ENCODE measurements at regions not wholly inside any gene's neighbourhood (a gene's known extent, or its start where the extent isn't known, plus 50 kb on each side); places are given as distances from the start of the nearest gene placed in this dataset.
A peak's percentile ranks its signal among the peaks of the same experiment; 100 is the strongest.

DNA sequence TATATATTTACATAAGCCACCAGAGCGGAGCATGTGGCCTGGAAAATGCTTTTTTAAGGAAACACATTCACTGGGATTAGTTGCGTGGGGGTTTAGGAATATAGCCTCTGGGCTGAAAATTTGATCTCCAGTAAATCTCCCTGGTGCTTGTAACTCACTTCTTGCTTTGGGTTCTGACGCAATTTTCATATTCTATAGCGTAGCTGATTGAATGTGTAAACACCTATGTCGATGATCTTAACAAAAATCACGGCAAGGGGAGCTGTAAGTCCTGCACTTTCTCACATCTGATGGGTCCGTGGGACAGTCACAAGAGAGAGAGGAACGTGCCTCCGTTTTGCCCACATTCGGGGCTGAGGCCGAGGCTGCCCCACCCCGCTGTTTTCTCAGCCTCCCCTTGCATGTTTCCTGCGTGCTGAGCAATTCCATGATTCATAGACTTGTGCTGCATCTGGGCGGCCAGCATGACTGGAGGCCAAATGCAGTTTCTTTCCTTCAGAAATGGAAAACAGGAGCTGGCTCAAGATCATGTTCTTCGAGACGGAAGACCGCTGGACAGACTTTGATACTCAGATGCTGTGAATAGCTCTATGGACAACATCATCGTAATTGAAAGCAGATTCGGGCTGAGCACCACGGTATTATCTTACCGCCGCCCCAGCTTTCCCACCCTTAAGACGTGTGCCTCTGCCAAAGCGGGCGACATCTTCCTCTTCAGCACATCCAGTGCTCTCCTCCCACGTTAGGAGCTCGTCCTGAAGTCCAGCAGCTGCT, 109.2 kb downstream of the TMEM18 start:
- DNase-seq (ENCODE audit: low read depth): no peak
- H3K9ac ChIP-seq (ENCODE audit: low read length): peak overlapping the region; percentile 26
- H2AFZ ChIP-seq (ENCODE audit: low read depth, low read length): peak overlapping the region; percentile 47
- Mint-ChIP-seq H3K27ac (ENCODE audit: unreplicated experiment) (no peak overlapping the region), H3K4me3 (ENCODE audit: unreplicated experiment) (no peak overlapping the region), H3K9me3 (ENCODE audit: unreplicated experiment) (peaks cover 2% of the 10 kb centered on the region), H3K36me3 (ENCODE audit: low read depth, unreplicated experiment) (no peaks in the 10 kb centered on the region), H3K4me1 (ENCODE audit: low read depth, unreplicated experiment) (no peaks in the 10 kb centered on the region), H3K27me3 (ENCODE audit: low read depth, unreplicated experiment) (peaks cover 28% of the 10 kb centered on the region)
- H4K20me1 ChIP-seq (ENCODE audit: insufficient read depth, low read length): no peaks in the 10 kb centered on the region
- FAIRE-seq: no peak
- H3K4me2 ChIP-seq (ENCODE audit: low read length): peak overlapping the region; percentile 70
- TF ChIP-seq EZH2 (IDR thresholded peaks at IDR 0.05; ENCODE audit: insufficient read depth, low read length): no peak
- TF ChIP-seq, protein P1, sequence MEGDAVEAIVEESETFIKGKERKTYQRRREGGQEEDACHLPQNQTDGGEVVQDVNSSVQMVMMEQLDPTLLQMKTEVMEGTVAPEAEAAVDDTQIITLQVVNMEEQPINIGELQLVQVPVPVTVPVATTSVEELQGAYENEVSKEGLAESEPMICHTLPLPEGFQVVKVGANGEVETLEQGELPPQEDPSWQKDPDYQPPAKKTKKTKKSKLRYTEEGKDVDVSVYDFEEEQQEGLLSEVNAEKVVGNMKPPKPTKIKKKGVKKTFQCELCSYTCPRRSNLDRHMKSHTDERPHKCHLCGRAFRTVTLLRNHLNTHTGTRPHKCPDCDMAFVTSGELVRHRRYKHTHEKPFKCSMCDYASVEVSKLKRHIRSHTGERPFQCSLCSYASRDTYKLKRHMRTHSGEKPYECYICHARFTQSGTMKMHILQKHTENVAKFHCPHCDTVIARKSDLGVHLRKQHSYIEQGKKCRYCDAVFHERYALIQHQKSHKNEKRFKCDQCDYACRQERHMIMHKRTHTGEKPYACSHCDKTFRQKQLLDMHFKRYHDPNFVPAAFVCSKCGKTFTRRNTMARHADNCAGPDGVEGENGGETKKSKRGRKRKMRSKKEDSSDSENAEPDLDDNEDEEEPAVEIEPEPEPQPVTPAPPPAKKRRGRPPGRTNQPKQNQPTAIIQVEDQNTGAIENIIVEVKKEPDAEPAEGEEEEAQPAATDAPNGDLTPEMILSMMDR (IDR thresholded peaks at IDR 0.05; ENCODE audit: insufficient read depth, low read depth, low read length): no peak
- H3K36me3 ChIP-seq (ENCODE audit: insufficient read depth, low read length): no peaks in the 10 kb centered on the region
- H3K79me2 ChIP-seq (ENCODE audit: insufficient read depth, low read length): no peaks in the 10 kb centered on the region
- H3K4me3 ChIP-seq (ENCODE audit: insufficient read depth, low read depth, low read length): peak overlapping the region; percentile 15
- H3K27ac ChIP-seq (ENCODE audit: low read depth, low read length): no peak overlapping the region
- no peaks in the 10 kb centered on the region for H3K4me1 ChIP-seq (ENCODE audit: insufficient read depth, low read length)
- H3K9me3 ChIP-seq (ENCODE audit: insufficient read depth, low read depth, low read length): no peaks in the 10 kb centered on the region
- no peaks in the 10 kb centered on the region for H3K27me3 ChIP-seq (ENCODE audit: insufficient read depth, low read length)

DNA sequence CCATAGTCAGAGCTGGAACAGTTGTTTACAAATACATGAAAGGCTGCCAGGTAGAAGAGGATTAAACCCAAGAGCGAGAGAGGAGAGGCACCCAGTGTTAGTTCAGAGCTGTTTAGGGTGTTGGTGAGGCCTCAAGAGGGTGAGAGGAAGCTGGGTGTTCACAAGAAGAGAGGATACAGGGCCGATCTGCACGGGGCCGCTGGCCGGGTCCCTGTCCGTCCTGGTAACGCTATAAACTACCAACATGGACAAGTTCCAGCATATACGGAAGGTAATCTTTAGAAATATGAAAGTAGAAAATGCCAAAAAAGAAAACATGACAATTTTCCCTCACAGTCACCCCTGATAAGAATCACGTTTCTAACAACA, 109.7 kb downstream of the TMEM18 start:
- H3K27me3 ChIP-seq (ENCODE audit: insufficient read depth, low read length): no peaks in the 10 kb centered on the region
- no peaks in the 10 kb centered on the region for H3K4me1 ChIP-seq (ENCODE audit: insufficient read depth, low read length)
- no peaks in the 10 kb centered on the region for H3K79me2 ChIP-seq (ENCODE audit: insufficient read depth, low read length)
- no peak overlapping the region for H3K9ac ChIP-seq (ENCODE audit: low read length)
- TF ChIP-seq EZH2 (IDR thresholded peaks at IDR 0.05; ENCODE audit: insufficient read depth, low read length): no peak
- H3K9me3 ChIP-seq (ENCODE audit: insufficient read depth, low read depth, low read length): no peaks in the 10 kb centered on the region
- no peaks in the 10 kb centered on the region for H4K20me1 ChIP-seq (ENCODE audit: insufficient read depth, low read length)
- Mint-ChIP-seq H3K4me3 (ENCODE audit: unreplicated experiment) (no peak overlapping the region), H3K27ac (ENCODE audit: unreplicated experiment) (no peak overlapping the region), H3K27me3 (ENCODE audit: low read depth, unreplicated experiment) (peaks cover 28% of the 10 kb centered on the region), H3K4me1 (ENCODE audit: low read depth, unreplicated experiment) (no peaks in the 10 kb centered on the region), H3K9me3 (ENCODE audit: unreplicated experiment) (peaks cover 2% of the 10 kb centered on the region), H3K36me3 (ENCODE audit: low read depth, unreplicated experiment) (no peaks in the 10 kb centered on the region)
- no peaks in the 10 kb centered on the region for H3K36me3 ChIP-seq (ENCODE audit: insufficient read depth, low read length)
- DNase-seq (ENCODE audit: low read depth) (no peak), FAIRE-seq (no peak)
- H3K4me3 ChIP-seq (ENCODE audit: insufficient read depth, low read depth, low read length): no peak overlapping the region
- H3K4me2 ChIP-seq (ENCODE audit: low read length): no peak overlapping the region
- no peak overlapping the region for H3K27ac ChIP-seq (ENCODE audit: low read depth, low read length)
- no peak overlapping the region for H2AFZ ChIP-seq (ENCODE audit: low read depth, low read length)

DNA sequence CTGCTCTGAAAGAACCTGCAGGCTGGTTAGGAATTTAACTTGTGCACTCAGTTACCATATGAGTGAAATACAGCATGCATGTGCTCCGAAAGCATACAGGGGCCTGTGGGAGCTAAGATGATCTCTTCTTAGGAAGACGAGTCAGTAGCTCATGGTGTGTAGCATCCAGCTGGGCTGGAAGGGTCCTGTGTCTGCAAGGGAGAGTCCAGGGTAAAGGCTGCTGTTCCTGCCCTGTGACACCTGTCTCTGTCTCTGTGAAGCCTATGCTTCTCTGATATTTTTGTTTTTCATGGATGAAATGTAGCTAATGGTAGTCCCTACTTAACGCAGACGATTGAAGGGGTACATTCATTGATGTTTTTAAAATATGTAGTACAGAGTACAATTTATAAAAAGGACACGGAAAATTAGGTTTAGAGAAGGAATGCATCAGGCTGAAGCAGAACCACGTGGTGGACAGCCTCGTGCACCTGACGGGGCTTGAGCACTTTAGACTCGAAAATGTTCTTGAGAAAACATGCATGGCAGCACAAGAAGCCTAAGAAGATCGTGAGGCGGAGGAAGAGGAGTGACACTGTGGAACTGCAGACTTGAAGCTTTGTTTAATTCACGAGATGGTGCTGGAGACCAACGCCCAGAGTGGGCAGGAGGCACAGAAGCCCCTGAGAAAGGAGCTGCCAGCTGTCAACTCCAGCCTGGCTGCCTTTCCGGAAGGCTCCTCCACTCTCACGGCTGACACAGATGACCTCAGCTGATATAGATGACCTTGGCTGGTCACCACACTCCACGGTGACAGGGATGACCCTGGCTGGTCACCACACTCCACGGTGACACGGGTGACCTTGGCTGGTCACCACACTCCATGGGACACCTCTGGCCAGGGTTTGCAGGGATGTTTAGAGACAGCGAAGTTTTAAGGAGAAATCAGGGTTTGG, 110.6 kb downstream of the TMEM18 start:
- Histone ChIP-seq H3K4me2 (ENCODE audit: low read length) (no peak overlapping the region), H3K27me3 (ENCODE audit: insufficient read depth, low read length) (no peaks in the 10 kb centered on the region), H3K27ac (ENCODE audit: low read depth, low read length) (no peak overlapping the region), H2AFZ (ENCODE audit: low read depth, low read length) (no peak overlapping the region), H3K4me1 (ENCODE audit: insufficient read depth, low read length) (no peaks in the 10 kb centered on the region), H4K20me1 (ENCODE audit: insufficient read depth, low read length) (no peaks in the 10 kb centered on the region), H3K4me3 (ENCODE audit: insufficient read depth, low read depth, low read length) (no peak overlapping the region), H3K9me3 (ENCODE audit: insufficient read depth, low read depth, low read length) (no peaks in the 10 kb centered on the region), H3K79me2 (ENCODE audit: insufficient read depth, low read length) (no peaks in the 10 kb centered on the region), H3K36me3 (ENCODE audit: insufficient read depth, low read length) (no peaks in the 10 kb centered on the region), H3K9ac (ENCODE audit: low read length) (no peak overlapping the region)
- Mint-ChIP-seq H3K27ac (ENCODE audit: unreplicated experiment) (no peak overlapping the region), H3K9me3 (ENCODE audit: unreplicated experiment) (peaks cover 2% of the 10 kb centered on the region), H3K4me1 (ENCODE audit: low read depth, unreplicated experiment) (no peaks in the 10 kb centered on the region), H3K27me3 (ENCODE audit: low read depth, unreplicated experiment) (peaks cover 28% of the 10 kb centered on the region), H3K4me3 (ENCODE audit: unreplicated experiment) (no peak overlapping the region), H3K36me3 (ENCODE audit: low read depth, unreplicated experiment) (no peaks in the 10 kb centered on the region)
- TF ChIP-seq, protein P1 (IDR thresholded peaks at IDR 0.05; ENCODE audit: insufficient read depth, low read depth, low read length): no peak
- TF ChIP-seq EZH2 (IDR thresholded peaks at IDR 0.05; ENCODE audit: insufficient read depth, low read length): no peak
- FAIRE-seq (no peak), DNase-seq (ENCODE audit: low read depth) (no peak)

Measured in astrocyte (in vitro differentiated cells and primary cell).